Suppressor macrophage treated with lipopolysaccharide for 4 hours (primary cell): ENCODE measurements at regions not wholly inside any gene's neighbourhood (a gene's known extent, or its start where the extent isn't known, plus 50 kb on each side); places are given as distances from the start of the nearest gene placed in this dataset.

Source experiments
- DNase-seq: peaks from one replicate; pipeline ENCODE4 v3.0.0-alpha.2; 2020

- DNase-seq: no peak
Observed at GRCh38 chr19:31223740-31224534, 125.3 kb downstream of the TSHZ3 start.

GRCh38 chr19:31220540-31220939, 128.7 kb downstream of the TSHZ3 start:
- peak; percentile 32 for DNase-seq

- no peak for DNase-seq
Observed at GRCh38 chr19:31214997-31215396, 134.2 kb downstream of the TSHZ3 start.

- peak; percentile 96 for DNase-seq
Observed at GRCh38 chr19:31214086-31214485, 135.2 kb downstream of the TSHZ3 start.

- no peak for DNase-seq
Observed at GRCh38 chr19:31211088-31211487, 138.1 kb downstream of the TSHZ3 start.

GRCh38 chr19:31205887-31206518, 143.2 kb downstream of the TSHZ3 start:
- DNase-seq: no peak

- no peak for DNase-seq
Observed at GRCh38 chr19:31204115-31204514, 145.1 kb downstream of the TSHZ3 start.

- DNase-seq: no peak
Observed at GRCh38 chr19:31185261-31185660, 164.0 kb downstream of the TSHZ3 start.

- DNase-seq: peak; percentile 19
Observed at GRCh38 chr19:31181535-31181934, 167.7 kb downstream of the TSHZ3 start.

- DNase-seq: no peak
Observed at GRCh38 chr19:31180907-31181306, 168.3 kb downstream of the TSHZ3 start.

GRCh38 chr19:31179471-31179852, 169.8 kb downstream of the TSHZ3 start:
- no peak for DNase-seq

GRCh38 chr19:31178833-31179470, 170.3 kb downstream of the TSHZ3 start:
- DNase-seq: no peak

- no peak for DNase-seq
Observed at GRCh38 chr19:31177246-31177645, 172.0 kb downstream of the TSHZ3 start.

GRCh38 chr19:31175564-31176348, 173.5 kb downstream of the TSHZ3 start:
- DNase-seq: no peak

GRCh38 chr19:31174948-31175347, 174.3 kb downstream of the TSHZ3 start:
- DNase-seq: no peak

- DNase-seq: no peak
Observed at GRCh38 chr19:31173991-31174390, 175.2 kb downstream of the TSHZ3 start.

GRCh38 chr19:31171936-31172335, 177.3 kb downstream of the TSHZ3 start:
- no peak for DNase-seq

- no peak for DNase-seq
Observed at GRCh38 chr19:31170046-31170445, 179.2 kb downstream of the TSHZ3 start.

GRCh38 chr19:31168106-31168625, 181.1 kb downstream of the TSHZ3 start:
- no peak for DNase-seq

- DNase-seq: no peak
Observed at GRCh38 chr19:31167690-31168089, 181.5 kb downstream of the TSHZ3 start.

- no peak for DNase-seq
Observed at GRCh38 chr19:31166206-31166605, 183.0 kb downstream of the TSHZ3 start.

GRCh38 chr19:31164791-31165251, 184.4 kb downstream of the TSHZ3 start:
- no peak for DNase-seq
